HCT116 (cell line): ENCODE measurements at regions not wholly inside any gene's neighbourhood (a gene's known extent, or its start where the extent isn't known, plus 50 kb on each side); places are given as distances from the start of the nearest gene placed in this dataset.

Experiments
- ATAC-seq: fragments of 200-7000 bp; cut with Tn5 transposase; 2 replicates; pipeline ENCODE4 v1.9.1; 2020; ENCODE audit warnings: mild to moderate bottlenecking, moderate library complexity
- BruUV-seq: library from RNA; stranded (reverse); fragments of 400-500 nt; replicated peaks from 2 replicates; lab custom pipeline; 2021; lab: Mats Ljungman, UMichigan
- CTCF ChIA-PET: fragments of 300-600 bp; sonication (Branson Sonifier 250); formaldehyde crosslinking; loops from one replicate; lab custom pipeline; 2021; ENCODE audit warnings: antibody characterized with exemption; lab: Charles Lee
- POLR2A ChIA-PET: fragments of 300-600, 350-600 bp; sonication (Branson Sonifier 250); formaldehyde crosslinking; loops from one replicate; lab custom pipeline; 2021; ENCODE audit warnings: antibody characterized with exemption; lab: Charles Lee
- RAD21 ChIA-PET, 2 experiments: fragments of 300-600 bp; sonication (Branson Sonifier 250); formaldehyde crosslinking; loops; one replicate each; lab custom pipeline; 2023; ENCODE audit warnings: low total read pairs in 2 of 2; ENCODE audit not compliant: uncharacterized antibody in 2 of 2, unreplicated experiment in 2 of 2, low non-redundant PET in 1 of 2; lab: Charles Lee
- DNase-seq: peaks from one replicate; pipeline ENCODE4 v3.0.0-alpha.2; 2010; ENCODE audit warnings: low read depth, low spot score
- H2AFZ ChIP-seq: fragments of 200-600 bp; shearing (Covaris generic), sonication (generic); 2 replicates; pipeline ENCODE4 v1.6.1; 2017; ENCODE audit warnings: low read depth, mixed run types, mixed read lengths, antibody characterized with exemption, low read length; ENCODE audit not compliant: poor library complexity, severe bottlenecking
- H3K27ac ChIP-seq: 2 replicates; pipeline ENCODE4 v1.5.1; 2012; ENCODE audit warnings: low read depth, low read length
- H3K27me3 ChIP-seq: fragments of 200-600 bp; sonication (generic); 2 replicates; pipeline ENCODE4 v1.6.1; 2016; ENCODE audit warnings: mixed run types, low read length, mixed read lengths; ENCODE audit not compliant: insufficient read depth
- H3K36me3 ChIP-seq, 2 experiments: fragments of 200-500 bp in 1 of 2; fragments of 200-600 bp in 1 of 2; sonication (Bioruptor generic) in 1 of 2; sonication (generic) in 1 of 2; 2 replicates each; pipeline versions ENCODE4 v1.5.1 to v1.6.1; 2014 to 2016; ENCODE audit warnings: low read length in 2 of 2, inconsistent platforms in 1 of 2, mixed read lengths in 1 of 2, mixed run types in 1 of 2; ENCODE audit not compliant: insufficient read depth in 2 of 2, control insufficient read depth in 1 of 2
- H3K4me1 ChIP-seq, 2 experiments: fragments of 200-600 bp in 1 of 2; sonication (generic) in 1 of 2; 2 replicates each; pipeline versions ENCODE4 v1.5.1 to v1.6.1; 2012 to 2017; ENCODE audit warnings: low read length in 2 of 2, inconsistent platforms in 1 of 2, mild to moderate bottlenecking in 1 of 2, mixed read lengths in 1 of 2, mixed run types in 1 of 2, moderate library complexity in 1 of 2; ENCODE audit not compliant: insufficient read depth in 2 of 2, control insufficient read depth in 1 of 2
- H3K4me2 ChIP-seq: fragments of 200-600 bp; sonication (generic); 2 replicates; pipeline ENCODE4 v1.6.1; 2017; ENCODE audit warnings: mixed run types, low read length, mixed read lengths
- H3K4me3 ChIP-seq, 2 experiments: fragments of 200-600 bp in 1 of 2; sonication (generic) in 1 of 2; replicated peaks in 1 of 2; 2 replicates each; pipeline ENCODE4 v1.5.1; 2011 to 2016; ENCODE audit warnings: low read length in 2 of 2, control low read depth in 1 of 2, low read depth in 1 of 2, mild to moderate bottlenecking in 1 of 2, mixed read lengths in 1 of 2, mixed run types in 1 of 2
- H3K79me2 ChIP-seq: fragments of 200-600 bp; sonication (generic); 2 replicates; pipeline ENCODE4 v1.6.1; 2017; ENCODE audit warnings: mild to moderate bottlenecking, mixed run types, low read length, moderate library complexity, mixed read lengths; ENCODE audit not compliant: insufficient read depth
- H3K9ac ChIP-seq: fragments of 200-600 bp; sonication (generic); 2 replicates; pipeline ENCODE4 v1.6.1; 2016; ENCODE audit warnings: low read length, mixed read lengths
- H3K9me2 ChIP-seq: fragments of 200-600 bp; sonication (generic), shearing (Covaris generic); 2 replicates; pipeline ENCODE4 v1.6.1; 2017; ENCODE audit warnings: mixed run types, mild to moderate bottlenecking, moderate library complexity; ENCODE audit not compliant: insufficient read depth
- H3K9me3 ChIP-seq, 2 experiments: fragments of 200-500 bp in 1 of 2; fragments of 200-600 bp in 1 of 2; sonication (Bioruptor generic) in 1 of 2; sonication (generic) in 1 of 2; 2 replicates each; pipeline ENCODE4 v1.6.1; 2014 to 2017; ENCODE audit warnings: low read length in 2 of 2, mixed read lengths in 2 of 2, inconsistent platforms in 1 of 2, low read depth in 1 of 2, mild to moderate bottlenecking in 1 of 2, mixed run types in 1 of 2, moderate library complexity in 1 of 2; ENCODE audit not compliant: control insufficient read depth in 1 of 2, insufficient read depth in 1 of 2
- H4K20me1 ChIP-seq: fragments of 200-600 bp; sonication (generic), shearing (Covaris generic); 2 replicates; pipeline ENCODE4 v1.6.1; 2017; ENCODE audit warnings: mixed run types, mild to moderate bottlenecking, moderate library complexity; ENCODE audit not compliant: insufficient read depth
- CEBPB ChIP-seq: IDR thresholded peaks from 2 replicates; pipeline ENCODE4 v1.6.1; 2012; ENCODE audit warnings: low read depth
- CTCF ChIP-seq, 3 experiments: fragments of 200-600 bp in 1 of 3; sonication (generic) in 1 of 3; IDR thresholded peaks in 2 of 3; conservative IDR thresholded peaks in 1 of 3; 2 replicates each; pipeline ENCODE4 v1.5.1; 2012 to 2017; ENCODE audit warnings: low read depth in 2 of 3, low read length in 2 of 3, antibody characterized with exemption in 1 of 3, borderline replicate concordance in 1 of 3, control low read depth in 1 of 3, mild to moderate bottlenecking in 1 of 3, mixed read lengths in 1 of 3, mixed run types in 1 of 3, moderate library complexity in 1 of 3; ENCODE audit not compliant: insufficient read depth in 1 of 3
- EZH2 ChIP-seq: fragments of 200-600 bp; sonication (generic); IDR thresholded peaks from 2 replicates; pipeline ENCODE4 v1.6.1; 2017; ENCODE audit warnings: antibody characterized with exemption, mixed run types
- MAX ChIP-seq: IDR thresholded peaks from 2 replicates; pipeline ENCODE4 v1.6.1; 2012
- POLR2A ChIP-seq: IDR thresholded peaks from 2 replicates; pipeline ENCODE4 v1.7.0; 2011; ENCODE audit warnings: borderline replicate concordance; ENCODE audit not compliant: insufficient read depth, insufficient read length; ENCODE audit errors: extremely low read depth
- REST ChIP-seq: IDR thresholded peaks from 2 replicates; pipeline ENCODE4 v1.6.1; 2012; ENCODE audit warnings: low read depth
- YY1 ChIP-seq: IDR thresholded peaks from 2 replicates; pipeline ENCODE4 v1.6.1; 2011; ENCODE audit warnings: low read length, low read depth, moderate library complexity, mild to moderate bottlenecking; ENCODE audit not compliant: insufficient replicate concordance; ENCODE audit errors: extremely low read depth
- intact Hi-C: fragments of 100-400 bp; cut with micrococcal nuclease; formaldehyde crosslinking; loops from 2 replicates; pipeline ENCODE4 v1.10.0; 2022

GRCh38 chr3:59692117-59692516 lies 642.3 kb upstream of the CFAP20DC start (continued):
- TF ChIP-seq CTCF (IDR thresholded peaks at IDR 0.05 in 2 of 3, conservative IDR thresholded peaks at IDR 0.05 in 1 of 3; ENCODE audit: borderline replicate concordance in 1 of 3, insufficient read depth in 1 of 3, low read depth in 2 of 3, low read length in 2 of 3) (no peak), POLR2A (no peak)

- ChIA-PET RAD21 (no interaction called here), POLR2A (no interaction called here)
- Histone ChIP-seq H3K36me3 (no peaks in the 10 kb centered on the region), H3K27me3 (peaks cover 13% of the 10 kb centered on the region), H2AFZ (no peak overlapping the region), H3K4me1 (no peaks in the 10 kb centered on the region)
- ATAC-seq: no peak
- TF ChIP-seq REST (no peak), YY1 (no peak), EZH2 (no peak), MAX (no peak), CEBPB (no peak)
- TF ChIP-seq, all 23 proteins: peak for 0
- intact Hi-C loops: loop anchor here (1.0 kb wide), 1 partner anchor 107 kb away; no protein-coding TSS in a partner anchor
- H3K4me2 ChIP-seq: no peak overlapping the region
- no peak overlapping the region for H3K9ac ChIP-seq
- no peak overlapping the region for H3K4me3 ChIP-seq
- H3K27ac ChIP-seq: no peak overlapping the region
- H3K79me2 ChIP-seq: no peaks in the 10 kb centered on the region
- no peak for DNase-seq
- no TSS peak for BruUV-seq
- CTCF ChIA-PET: no interaction called here
- no peaks in the 10 kb centered on the region for H3K9me2 ChIP-seq
- no peaks in the 10 kb centered on the region for H3K9me3 ChIP-seq
- H4K20me1 ChIP-seq: no peaks in the 10 kb centered on the region
Measured at GRCh38 chr3:59690886-59691285, 641.1 kb upstream of the CFAP20DC start.
